HG03280 (cell line): ENCODE measurements at regions not wholly inside any gene's neighbourhood (a gene's known extent, or its start where the extent isn't known, plus 50 kb on each side); places are given as distances from the start of the nearest gene placed in this dataset.
"Not testable (repeated sequence)": the region's sequence is repeated elsewhere in the genome, so short reads cannot be mapped to it uniquely, and the experiment has no call there.

Experiments used
- ATAC-seq: cut with Tn5 transposase; IDR thresholded peaks from one replicate; pipeline ENCODE4 v1.9.1; 2021; ENCODE audit warnings: mild to moderate bottlenecking, moderate library complexity; ENCODE audit not compliant: unreplicated experiment

DNA sequence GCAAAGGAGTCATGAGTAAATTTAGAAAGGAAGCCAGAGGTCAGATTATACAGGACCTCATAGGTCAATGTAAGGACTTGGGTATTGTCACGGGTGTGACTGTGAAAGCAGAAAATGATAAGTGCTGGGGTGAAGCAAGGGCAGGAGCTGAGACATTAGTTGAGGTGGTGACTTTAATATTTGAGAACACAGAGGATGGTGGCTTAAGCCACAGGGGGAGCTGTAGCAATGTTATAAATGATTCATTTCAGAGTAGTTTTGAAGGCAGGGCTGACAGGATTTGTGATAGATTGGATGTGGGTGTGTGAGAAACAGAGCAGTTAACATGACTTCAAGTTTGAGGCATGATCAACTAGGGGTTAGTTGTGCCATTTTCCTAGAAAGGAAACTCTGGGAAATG is 659.9 kb downstream of the EPM2A start:
- no peak for ATAC-seq

DNA sequence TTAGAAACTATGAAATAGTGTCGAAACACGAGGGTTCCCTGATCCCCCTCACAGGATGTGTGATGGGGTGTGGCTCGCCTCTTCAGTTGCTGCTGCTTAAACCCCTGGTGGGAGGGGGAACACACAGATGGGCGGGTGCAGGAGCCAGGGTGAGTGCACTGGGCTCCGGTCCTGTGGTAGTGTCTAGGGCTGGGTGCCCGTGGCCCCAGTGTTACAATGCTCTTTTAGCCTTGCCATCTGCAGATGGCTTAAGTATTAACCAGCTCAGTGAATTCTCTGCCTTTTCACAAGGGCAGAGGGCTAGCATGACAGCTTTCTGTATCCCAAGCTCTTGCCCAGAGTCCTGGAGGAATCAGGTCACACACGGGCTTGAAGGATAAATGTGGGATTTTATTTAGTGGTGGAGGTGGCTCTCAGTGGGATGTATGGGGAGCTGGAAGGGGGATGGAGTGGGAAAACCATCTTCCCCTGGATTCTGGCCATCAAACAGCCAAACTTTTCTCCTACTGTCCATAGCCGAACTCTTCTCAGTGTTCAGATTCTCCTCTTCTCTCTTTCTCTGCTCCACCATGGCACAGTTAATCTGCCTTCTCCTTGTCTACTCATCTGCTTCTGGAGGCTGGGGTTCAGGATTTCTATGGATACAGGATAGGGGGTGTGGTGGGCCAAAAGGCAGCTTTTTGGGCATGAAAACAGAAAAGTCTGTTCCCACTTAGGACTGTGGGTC is 659.0 kb downstream of the EPM2A start:
- no peak for ATAC-seq

DNA sequence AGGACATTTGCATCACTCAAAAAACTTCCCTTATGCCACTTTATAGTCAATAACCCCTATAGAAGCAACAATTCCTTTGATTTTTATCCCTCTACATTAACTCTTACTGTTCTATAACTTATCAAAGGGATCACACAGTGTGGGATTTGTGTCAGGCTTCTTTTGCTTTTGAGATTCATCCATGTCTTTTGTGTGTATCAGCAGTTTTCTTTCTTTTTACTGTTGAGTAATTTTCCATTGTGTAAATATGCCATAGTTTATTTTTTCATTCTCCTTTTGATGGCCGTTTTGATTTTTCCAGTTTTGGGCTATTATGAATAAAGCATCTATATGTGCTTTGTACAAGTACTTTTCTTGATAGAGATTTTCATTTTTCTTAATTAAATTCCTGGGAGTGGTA is 657.9 kb downstream of the EPM2A start:
- ATAC-seq: no peak

DNA sequence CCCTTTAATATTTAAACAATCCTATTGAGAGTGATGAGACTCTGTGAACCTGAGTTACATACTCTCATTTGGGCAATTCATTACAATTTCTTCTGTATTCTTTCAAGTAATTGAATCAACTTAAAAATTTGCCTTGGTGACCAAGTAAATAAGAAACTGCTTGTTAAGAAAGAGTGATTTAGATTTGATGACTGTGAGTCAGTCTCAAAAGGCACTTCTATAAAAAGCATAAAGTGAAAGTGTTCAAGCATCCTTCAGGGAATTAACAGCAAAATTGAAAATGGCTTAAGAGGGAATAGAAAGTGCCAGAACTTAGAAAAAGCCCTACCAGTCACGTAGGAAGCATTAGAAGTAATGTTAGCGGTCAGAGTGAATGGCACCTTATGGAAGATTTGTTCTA is 654.7 kb downstream of the EPM2A start:
- no peak for ATAC-seq

DNA sequence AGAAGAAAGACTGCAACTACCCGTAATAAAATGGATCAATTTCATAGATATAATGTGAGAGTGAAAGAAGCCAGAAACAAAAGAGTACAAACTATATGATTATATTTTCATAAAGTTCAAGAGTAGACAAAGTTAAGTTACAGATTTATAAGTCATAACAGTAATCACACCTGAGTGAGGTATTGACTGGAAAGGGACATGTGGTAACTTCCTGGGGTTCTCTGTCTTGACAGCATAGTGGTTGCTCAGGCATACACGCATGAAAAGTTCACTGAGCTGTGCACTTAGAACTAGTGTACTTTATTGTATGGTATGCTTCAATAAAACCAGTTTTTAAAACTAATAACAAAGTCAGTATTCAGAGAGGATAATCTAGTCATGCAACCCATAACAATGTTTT is 653.6 kb downstream of the EPM2A start:
- no peak for ATAC-seq

DNA sequence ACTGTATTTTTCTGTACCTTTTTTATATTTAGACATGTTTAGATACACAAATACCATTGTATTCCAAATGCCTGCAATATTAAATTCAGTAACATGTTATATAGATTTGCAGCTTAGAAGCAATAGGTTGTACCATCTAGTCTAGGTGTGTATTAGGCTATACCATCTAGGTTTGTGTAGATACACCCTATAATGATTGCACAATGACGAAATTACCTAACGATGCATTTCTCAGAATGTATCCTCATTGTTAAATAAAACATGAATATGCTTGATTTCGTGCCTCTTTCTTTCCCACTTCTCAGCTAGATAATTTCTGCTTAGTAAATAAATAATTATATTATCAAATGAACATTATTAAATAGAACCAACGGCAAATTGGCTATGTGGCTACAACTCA is 653.0 kb downstream of the EPM2A start:
- no peak for ATAC-seq

DNA sequence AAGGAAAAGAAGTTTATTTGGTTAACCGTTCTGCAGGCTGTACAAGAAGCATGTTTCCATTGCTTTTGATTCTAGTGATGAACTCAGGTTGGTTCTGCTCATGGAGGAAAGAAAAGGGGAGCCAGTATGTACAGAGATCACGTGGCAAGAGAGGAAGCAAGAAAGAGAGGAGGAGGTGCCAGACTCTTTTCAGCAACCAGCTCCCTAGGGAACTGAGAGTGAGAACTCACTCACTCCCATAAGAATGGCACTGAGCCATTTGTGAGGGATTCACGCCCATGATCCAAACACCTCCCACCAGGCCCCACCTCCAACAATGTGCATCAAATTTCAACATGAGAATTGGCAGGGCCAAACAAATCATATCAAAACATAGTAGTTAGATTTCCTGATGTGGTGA is 649.1 kb downstream of the EPM2A start:
- ATAC-seq: no peak

DNA sequence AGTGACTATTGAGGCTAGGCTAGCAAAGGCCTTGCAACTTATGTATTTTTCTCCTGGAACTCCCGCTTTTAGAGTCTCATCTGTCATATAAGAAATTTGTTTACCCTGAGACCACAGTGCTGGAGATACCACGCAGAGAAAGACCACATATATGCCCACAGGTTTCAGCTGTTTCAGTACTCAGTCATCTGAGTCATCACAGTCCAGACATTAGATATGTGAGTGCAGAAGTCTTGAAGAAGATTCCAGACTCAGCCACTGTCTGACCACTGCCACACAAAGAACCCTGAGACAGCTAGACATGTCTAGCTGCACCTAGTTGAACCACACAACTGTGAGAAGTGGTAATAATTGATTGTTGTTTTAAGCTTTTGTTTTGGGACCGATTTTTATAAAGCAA is 648.3 kb downstream of the EPM2A start:
- no peak for ATAC-seq

DNA sequence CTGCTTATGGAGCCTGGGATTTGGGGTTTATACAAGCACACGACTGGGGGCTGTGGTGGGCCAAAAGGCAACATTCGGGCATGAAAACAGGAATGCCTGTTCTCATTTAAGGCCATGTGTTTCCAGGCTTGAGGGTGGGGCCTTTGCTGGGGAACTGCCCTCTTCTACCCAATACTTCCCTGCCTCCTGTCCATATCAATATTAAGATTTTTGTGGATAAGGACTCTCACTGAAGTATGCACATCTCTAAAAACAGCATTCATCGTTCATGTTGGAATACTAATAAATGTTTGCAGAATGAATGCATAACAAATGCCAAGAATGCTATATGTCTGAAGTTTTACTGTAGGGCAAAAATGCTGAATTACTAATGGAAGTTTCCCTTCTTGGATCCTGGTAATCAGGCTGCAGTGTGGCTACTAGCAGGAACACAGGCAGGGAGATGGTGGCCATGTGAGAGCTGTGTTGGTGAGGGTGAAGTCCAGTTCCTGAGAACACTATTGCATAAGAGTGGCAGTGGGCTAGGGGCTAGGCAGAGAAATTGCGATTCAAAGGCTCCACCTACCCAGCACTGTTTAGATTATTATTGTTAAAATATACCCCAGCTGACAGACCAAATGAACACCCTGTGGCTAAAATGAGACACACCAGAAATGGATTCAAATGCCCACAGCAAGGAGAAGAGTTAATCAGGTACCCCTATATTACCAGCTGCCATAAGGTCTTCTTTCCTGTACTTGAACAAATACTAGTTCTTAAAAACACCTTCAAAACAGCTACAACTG is 644.3 kb downstream of the EPM2A start:
- no peak for ATAC-seq

DNA sequence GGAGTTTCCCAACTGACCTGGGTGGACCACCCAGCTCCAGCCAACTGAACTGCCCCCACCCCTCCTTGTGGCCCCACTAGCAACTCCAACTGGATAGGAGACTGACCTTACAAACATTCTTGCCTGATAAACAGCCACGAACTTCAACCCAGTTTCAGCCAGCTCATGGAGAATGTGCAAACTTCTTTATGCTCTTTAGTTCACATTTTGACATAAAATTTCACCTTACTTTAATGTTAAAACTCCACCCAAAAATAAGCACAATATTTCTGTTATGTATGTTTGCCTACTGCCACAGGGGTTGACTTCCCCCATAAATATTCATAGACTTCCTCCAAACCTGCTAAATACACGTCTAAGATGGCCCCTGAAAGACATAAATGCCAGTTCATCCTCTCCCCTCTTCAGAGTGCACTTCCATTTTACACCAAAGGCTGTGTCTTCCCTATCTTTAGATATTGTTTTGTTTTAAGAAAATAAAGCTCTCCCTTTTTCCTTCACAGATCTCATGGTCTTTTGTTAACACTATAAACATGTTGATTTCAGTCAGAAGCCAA is 643.7 kb downstream of the EPM2A start:
- no peak for ATAC-seq

DNA sequence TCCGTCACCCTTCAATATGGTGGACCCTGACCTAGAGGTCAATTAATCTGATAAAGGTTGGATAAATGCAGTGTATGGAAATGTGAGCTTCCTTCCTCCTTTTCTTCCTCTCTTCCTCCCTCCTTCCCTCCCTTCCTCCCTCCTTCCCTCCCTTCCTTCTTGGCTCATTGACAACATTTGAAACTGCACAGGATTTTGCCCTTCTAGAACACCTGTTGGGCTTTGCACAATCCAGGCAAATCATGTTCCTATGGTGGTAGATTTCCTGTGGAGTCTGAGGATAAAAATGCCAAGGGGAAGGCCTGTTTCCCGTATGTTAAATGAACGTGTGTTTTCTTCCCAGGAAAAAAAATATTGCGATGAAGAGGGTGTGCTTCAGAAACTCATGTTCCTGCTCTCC is 642.8 kb downstream of the EPM2A start:
- ATAC-seq: no peak

DNA sequence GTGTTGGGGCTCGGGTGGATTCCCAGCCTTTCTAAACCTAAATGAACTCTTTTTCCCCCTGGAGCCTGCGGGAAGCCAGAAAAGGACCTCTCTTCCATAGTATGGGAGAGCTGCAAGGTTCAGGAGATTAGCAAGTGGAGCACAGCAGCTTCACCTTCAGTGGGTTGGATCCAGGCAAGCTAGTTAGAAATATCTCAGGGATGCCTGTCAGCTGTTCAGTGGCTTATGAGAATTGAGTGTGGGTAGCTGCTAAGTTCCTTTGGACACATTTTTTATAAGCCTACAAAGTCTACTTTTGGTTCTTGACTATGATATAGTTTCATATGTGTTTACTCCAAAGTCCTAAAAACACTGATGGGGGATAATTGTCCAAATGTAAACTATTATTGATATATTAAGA is 642.1 kb downstream of the EPM2A start:
- ATAC-seq: no peak

DNA sequence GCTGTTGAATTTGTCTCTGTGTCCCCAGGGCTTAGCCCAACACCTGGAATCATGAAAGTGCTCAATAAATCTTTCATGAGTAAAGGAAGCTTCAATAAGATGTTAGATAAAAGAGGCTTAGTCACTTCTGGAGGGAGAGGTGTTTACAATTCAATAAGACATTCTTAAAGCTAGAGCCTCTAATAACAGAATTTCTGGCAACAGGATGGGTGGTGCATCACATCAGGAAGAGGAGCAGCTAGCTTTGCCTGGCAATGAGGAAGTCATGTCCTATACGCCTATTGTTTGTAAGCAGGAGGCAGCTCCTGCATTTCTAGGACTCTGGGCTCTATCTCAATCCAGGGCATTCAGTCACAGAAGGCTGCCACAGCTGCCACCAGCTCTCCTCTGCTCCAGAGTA is 638.5 kb downstream of the EPM2A start:
- ATAC-seq: no peak

DNA sequence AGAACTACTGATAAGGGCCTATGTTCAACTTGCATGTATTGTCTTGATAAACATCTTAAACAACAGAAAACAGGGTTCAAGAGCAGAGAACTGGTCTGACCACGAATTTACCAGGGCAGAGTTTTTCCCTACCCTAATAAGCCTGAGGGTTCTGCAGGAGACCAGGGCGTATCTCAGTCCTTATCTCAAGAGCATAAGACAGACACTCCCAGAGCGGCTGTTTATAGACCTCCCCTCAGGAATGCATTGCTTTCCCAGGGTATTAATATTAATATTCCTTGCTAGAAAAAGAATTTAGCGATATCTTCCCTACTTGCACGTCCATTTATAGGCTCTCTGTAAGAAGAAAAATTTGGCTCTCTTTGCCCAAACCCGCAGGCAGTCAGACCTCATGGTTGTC is 637.2 kb downstream of the EPM2A start:
- ATAC-seq: not testable (repeated sequence)

DNA sequence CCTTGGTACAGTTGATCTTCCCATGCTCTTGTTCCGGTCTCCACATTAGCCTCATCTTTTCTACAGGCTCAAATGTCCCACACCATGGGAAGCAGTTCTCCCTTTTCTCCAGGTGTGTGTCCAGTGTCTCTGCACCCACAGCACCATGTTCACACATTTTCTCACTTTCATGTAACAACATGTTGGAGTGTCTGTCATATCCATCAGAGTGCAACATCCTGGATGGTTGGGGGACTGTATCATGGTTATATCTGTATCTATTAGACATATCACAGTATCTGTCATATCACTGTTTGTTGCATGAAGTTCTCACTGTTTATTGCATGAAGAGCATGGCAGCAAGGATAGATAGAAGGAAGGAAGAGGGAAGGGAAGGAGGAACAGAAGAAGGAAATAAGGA is 635.6 kb downstream of the EPM2A start:
- no peak for ATAC-seq

DNA sequence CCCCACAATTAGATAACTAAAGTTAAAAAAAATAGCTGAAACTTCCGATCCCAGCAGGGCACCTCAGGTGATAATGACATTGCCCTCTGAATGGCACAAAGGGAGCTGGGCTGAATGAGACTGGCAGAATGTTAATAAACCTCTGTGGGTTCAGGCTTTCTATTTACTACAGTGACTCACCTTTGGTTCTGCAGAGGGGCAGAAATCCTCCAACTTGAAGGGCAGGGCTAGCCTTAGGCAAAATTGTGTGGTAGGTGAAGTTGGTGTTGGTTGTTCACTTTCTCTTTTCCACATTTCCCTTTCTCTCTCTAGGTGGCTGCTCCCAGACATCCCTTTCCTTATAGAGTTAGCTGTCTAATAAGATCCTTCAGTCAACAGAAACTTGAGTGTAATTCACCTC is 625.2 kb downstream of the EPM2A start:
- no peak for ATAC-seq

DNA sequence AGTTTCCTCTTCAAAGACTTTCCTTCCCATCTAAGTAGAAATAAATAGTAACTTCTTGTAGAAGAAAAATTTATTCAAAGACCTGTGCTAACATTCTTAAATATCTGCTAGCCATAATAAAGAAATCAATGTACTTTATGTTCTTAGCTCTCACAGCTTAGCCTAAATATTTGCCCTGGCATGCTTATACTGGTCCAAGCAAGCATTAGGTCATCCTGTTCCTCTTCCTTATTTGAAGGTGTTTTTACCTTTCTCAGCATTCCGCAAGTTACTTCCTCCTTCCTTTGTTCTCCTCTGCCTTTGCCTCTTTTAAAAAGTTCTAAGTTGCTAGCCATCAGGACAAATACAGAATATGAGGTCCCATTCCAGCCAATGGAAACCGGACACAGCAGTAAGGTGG is 623.9 kb downstream of the EPM2A start:
- not testable (repeated sequence) for ATAC-seq

DNA sequence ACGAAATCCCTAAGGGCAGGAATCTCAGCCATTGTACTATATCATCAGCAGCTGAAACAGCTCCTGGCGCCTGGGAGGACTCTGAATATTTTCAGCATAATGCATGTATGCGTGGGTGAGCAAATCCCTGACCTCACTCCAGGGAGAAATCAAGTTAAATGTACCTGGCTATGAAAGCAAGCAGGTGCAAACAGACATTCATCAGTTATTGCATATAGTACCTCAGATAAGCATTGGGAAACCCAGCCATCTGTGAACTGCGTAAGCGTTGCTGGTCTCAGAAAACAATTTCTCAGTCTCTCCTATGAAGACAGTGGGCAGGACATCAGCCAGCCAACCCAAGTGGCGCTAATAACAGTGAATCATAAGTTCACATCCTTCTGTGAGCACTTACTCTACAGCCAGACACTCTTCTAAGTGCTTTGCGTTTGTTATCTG is 622.6 kb downstream of the EPM2A start:
- no peak for ATAC-seq

DNA sequence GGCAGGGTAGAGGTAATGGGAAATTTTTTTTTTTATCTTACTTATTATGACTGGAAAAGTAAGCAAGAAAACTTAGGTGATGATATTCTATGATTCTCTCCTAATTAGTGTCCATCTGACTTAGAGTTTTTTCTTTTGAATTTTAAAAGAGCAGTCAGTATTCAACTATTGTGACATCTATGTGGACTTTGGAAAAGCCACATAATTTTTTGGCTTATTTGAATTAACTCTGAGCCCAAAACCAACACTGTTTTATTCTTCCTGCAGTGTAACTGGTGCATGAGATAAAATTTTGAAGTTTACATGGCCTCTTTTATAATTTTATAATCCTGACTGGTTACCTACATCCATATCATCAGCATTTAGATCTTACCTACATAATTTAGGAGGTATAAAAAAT is 619.7 kb downstream of the EPM2A start:
- ATAC-seq: no peak

DNA sequence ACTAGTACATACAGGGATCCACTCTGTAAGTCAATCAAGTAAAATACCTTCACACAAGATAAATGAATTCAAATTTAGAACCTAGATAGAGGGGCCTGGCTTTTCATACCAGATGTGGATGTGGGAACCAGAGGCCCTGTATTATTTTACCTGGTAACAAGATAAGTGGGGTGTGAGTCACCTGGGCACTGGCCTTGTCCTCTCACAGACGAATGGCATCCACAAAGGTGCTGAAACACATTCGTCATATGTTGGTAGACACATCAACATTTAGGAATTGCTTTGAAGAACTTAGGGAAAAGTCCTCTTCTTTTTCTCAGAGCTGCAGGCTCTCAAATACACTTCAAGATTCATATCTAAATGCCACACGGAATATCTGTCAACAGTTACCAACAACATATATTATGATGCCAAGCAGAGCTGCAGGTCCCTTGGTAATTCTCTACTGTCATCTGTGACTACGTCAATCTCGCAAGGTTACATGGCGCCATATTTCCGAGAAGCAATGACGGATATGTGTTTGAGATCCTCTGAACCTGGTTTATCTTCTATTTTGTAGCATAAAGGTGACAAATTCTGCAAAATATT is 618.6 kb downstream of the EPM2A start:
- no peak for ATAC-seq

DNA sequence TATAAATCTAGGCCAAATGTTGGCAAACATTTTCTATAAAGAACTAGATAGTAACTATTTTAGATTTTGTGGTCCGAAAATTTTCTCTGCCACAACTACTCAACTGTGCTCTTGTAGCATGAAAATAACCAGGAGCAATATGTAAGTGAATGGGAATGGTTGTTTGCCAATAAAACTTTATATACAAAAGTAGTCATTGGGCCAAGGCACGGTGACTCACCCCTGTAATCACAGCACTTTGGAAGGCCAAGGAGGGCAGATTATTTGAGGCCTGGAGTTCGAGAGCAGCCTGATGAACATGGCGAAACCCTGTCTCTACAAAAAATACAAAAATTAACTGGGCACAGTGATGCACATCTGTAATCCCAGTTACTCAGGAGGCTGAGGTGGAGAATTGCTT is 617.1 kb downstream of the EPM2A start:
- no peak for ATAC-seq

DNA sequence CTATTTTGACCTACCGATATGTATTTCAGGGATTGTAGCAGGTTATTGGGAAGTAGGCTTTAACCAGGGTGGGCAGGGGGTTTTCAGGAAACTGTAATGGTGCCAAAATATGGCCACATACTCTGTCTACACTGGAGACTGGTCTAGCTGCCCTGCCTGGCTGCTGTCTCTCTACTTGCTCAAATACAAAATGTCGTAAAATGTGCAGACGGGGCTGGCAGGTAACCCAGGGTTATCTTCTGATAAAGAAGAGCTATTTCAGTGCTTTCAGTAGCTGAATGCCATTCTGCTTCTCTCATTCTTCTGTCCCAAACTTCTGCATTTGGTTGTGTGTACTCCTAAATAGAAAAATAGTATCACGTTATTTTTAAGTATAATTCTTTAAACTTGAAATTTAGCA is 616.2 kb downstream of the EPM2A start:
- ATAC-seq: no peak
